LNCAP (cell line): ENCODE measurements at regions not wholly inside any gene's neighbourhood (a gene's known extent, or its start where the extent isn't known, plus 50 kb on each side); places are given as distances from the start of the nearest gene placed in this dataset.

Experiments
- TF ChIP-seq, protein P1 (sequence below): fragments of 450-650 bp; IDR thresholded peaks from 2 replicates; pipeline ENCODE4 v1.5.1; 2017; ENCODE audit warnings: mild to moderate bottlenecking

DNA sequence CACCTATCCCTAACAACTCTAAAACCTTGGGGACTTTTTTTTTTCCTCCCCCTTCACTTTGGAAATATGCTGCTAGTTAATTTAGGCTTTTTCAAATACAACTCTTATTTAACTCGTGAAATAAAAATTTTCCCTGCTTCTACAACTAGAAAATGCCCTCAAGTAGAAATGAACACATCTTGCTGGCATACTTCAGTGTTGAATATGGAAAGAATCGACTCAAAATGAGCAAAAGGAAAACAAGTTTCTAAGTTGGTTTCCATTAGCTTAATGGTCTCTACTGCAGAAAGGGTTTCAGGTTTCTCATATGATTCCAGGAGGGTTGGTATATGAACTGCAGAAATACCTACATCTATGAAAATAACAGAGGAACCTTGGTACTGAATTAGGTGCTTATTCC lies 118.3 kb upstream of the TMTC1 start:
- TF ChIP-seq, protein P1, sequence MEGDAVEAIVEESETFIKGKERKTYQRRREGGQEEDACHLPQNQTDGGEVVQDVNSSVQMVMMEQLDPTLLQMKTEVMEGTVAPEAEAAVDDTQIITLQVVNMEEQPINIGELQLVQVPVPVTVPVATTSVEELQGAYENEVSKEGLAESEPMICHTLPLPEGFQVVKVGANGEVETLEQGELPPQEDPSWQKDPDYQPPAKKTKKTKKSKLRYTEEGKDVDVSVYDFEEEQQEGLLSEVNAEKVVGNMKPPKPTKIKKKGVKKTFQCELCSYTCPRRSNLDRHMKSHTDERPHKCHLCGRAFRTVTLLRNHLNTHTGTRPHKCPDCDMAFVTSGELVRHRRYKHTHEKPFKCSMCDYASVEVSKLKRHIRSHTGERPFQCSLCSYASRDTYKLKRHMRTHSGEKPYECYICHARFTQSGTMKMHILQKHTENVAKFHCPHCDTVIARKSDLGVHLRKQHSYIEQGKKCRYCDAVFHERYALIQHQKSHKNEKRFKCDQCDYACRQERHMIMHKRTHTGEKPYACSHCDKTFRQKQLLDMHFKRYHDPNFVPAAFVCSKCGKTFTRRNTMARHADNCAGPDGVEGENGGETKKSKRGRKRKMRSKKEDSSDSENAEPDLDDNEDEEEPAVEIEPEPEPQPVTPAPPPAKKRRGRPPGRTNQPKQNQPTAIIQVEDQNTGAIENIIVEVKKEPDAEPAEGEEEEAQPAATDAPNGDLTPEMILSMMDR: no peak

DNA sequence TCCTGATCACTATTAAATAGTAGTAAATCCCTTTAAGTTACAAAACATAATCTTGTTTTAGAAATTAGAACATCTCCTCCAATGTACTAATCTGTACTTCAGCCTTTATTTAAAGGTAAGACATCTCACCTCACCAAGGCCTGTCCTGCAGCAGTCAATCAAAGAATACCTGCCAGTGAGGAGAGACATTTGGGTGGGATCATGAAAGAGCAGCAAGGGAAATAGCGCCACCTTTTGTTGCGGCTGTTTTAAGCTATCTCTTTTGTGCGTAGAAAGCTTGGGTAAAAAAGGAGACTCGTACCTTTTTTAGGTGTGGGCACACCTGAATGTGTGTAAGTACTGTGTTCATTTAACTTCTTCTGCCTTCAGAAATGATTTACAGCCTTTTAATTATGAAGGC lies 117.8 kb upstream of the TMTC1 start:
- TF ChIP-seq, protein P1: no peak

DNA sequence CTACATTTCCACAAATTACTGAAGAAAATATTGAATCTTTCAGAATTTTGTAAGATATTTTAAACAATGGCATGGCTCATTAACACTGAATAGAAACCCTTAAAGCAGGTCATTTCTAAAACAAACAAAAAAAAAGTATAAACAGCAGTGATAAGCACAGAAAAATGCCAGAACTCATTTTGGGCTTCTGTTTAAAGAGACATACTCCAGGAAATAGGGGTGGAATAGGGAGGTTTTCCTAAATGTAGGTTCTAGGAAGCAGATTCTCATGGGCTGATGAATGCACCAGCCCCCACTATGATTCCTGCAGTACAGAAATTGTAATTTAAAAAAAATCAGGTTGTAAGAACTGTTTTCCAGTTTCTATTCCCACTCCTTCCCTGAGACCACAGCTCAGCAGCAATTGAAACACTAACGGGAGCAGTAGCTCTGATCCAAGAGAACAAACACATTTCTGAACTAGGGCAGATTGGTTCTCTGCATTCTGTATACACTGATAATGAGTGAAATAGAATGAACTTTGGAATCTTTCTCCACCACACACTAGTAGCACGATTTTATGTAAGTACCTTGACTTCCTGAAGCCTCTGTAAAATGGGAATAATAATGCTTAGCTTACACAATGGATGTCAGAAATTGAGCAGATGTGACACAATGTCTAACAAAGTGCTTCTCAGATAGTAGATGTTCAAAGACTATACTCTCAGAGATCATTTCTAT lies 115.6 kb upstream of the TMTC1 start:
- TF ChIP-seq, protein P1: no peak

DNA sequence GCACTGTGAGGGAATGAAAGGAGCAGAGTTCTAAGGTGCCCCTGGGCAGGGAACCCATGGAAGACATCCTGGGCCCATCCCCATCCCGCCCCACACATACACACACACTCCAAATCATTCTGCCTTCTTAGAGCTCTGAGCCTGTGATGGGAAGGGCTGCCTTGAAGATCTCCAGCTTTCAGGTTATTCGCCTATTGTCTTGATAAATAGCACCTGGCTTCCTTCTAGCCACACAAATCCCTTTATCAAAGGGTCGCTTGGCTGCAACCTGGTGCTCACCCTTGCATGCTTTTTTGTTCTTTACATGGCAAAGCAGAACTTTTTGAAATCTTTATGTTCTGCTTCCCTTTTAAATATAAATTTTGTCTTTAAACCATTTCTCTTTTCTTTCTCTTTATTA lies 112.2 kb upstream of the TMTC1 start:
- TF ChIP-seq, protein P1: no peak

DNA sequence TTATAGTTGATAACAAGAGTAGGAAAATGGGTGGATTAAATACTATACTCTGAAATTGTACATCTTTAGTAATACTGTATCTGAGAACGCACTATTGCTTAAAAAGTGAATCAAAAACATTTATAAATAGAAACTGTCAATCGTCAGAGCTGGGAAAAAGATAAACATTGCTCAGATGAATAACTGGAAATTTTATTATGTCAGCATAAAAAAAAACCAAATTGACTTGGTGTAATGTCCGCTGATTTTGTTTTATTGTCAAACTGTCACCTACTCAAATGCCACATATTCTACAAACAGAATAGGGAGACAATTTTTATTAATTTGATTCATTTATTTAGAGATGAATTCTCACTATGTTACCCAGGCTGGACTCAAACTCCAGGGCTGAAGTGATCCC lies 109.3 kb upstream of the TMTC1 start:
- TF ChIP-seq, protein P1: no peak

DNA sequence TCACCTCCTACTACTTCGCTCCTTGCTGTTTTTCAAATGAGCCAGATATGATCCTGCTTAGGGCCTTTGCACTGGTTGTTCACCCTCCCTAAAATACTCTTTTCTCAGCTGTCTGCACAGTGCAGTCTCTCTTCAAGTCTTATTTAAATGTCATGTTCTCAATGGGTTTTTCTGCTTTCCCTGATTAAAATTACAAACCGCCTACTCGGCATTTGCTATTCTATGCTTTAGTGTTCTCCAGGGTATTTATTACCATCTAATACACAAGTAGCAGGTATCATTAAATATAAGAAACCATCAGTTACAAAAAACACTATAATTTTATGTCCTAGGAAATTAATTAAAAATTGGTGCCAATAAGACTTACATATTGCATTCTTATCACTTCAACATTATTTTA lies 108.0 kb upstream of the TMTC1 start:
- TF ChIP-seq, protein P1: no peak

DNA sequence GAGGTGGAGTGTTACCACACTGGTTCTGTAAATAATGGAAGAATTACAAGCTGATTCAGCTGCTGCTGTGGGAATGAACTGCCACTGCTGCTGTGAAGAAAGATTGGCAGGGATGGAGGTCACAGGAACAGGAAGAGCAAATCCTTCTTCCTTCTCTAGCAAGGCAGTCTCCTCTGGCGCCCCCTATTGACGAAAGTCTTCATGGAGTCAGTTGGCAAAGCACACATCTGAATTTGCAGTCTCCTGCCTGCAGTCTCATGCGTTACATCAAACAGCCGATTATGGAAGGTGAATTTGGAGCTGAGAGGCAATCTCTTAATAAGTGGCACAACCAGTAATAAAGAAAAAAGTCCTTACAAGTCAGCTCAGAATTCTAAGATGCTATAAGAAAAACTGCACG lies 106.0 kb upstream of the TMTC1 start:
- TF ChIP-seq, protein P1: peak; percentile 52; the same call in 1 of the 2 replicates

DNA sequence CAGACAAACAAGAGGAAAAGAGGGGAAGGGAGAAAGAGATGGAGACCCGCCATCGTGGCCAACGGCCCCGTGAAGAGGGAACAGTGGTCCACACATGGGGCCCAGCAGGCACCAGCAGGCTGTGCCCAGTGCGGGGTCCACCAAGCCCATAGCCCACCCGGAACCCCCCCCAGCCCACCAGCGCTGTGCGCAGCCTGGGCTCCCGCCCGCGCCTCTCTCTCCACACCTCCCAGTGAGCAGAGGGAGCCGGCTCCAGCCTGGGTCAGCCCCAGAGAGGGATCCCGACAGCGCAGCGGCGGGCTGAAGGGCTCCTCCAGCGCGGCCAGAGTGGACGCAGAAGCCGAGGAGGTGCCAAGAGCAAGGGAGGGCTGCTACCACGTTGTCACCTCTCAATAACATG lies 105.0 kb upstream of the TMTC1 start:
- TF ChIP-seq, protein P1: no peak
